GM18519 (cell line): ENCODE measurements at regions not wholly inside any gene's neighbourhood (a gene's known extent, or its start where the extent isn't known, plus 50 kb on each side); places are given as distances from the start of the nearest gene placed in this dataset.

ENCODE experiments used
- ATAC-seq: cut with Tn5 transposase; IDR thresholded peaks from one replicate; pipeline ENCODE4 v1.9.1; 2021; ENCODE audit warnings: mild to moderate bottlenecking, moderate library complexity; ENCODE audit not compliant: unreplicated experiment, low FRiP score

DNA sequence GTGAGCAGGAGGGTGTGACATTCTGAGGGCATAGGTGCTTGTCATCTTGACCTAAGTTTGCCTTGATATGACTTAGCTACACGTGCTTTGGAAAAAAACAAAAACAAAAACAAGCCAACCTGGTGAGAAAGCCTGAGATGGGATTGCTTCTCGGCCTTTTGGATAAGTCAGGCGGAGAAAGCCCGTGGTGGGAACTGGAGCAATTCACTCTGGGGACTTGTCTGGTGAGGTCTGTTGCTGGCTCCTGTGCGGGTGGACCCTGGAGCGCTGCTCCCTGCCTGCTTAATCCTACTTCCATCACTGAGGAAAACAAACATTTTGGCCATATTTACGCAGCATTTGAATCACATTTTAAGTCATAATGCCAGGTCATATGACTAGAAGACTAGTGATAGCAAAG is 100.3 kb downstream of the SNX19 start:
- no peak for ATAC-seq

DNA sequence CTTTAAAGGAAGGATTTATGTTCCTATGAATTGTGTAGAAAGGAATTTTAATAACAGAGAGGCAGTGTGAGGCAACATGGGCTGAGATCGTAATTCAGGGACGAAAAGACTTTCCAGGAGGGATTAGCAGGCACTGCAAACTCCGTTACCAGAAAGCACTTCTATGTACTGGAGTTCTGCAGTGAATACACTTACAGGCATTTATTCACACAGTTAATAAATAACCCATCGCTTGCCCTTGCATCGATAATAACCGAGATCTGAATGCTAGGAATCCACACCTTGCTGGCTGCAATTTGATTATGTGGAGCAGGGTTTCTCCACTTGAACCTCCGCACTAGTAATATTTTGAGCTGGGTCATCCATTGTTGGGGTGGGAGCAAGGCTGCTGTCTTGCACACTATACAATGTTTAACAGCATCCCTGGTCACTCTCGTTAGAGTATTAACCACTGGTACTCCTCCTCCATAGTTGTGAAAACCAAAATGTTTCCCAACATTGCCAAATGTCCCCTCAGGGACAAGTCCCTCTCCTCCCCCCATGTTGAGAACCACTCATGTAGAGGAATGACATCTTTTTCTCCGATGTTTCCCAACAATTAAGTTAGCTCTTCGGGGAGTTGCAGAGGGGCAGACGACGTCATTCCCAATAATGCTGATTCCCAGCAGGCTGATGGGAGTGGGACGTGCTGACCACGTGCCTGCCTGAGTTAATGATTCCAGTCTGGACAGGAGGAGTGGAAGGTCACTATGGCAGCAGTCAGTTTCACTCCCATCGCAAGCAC is 99.5 kb downstream of the SNX19 start:
- ATAC-seq, result no peak

DNA sequence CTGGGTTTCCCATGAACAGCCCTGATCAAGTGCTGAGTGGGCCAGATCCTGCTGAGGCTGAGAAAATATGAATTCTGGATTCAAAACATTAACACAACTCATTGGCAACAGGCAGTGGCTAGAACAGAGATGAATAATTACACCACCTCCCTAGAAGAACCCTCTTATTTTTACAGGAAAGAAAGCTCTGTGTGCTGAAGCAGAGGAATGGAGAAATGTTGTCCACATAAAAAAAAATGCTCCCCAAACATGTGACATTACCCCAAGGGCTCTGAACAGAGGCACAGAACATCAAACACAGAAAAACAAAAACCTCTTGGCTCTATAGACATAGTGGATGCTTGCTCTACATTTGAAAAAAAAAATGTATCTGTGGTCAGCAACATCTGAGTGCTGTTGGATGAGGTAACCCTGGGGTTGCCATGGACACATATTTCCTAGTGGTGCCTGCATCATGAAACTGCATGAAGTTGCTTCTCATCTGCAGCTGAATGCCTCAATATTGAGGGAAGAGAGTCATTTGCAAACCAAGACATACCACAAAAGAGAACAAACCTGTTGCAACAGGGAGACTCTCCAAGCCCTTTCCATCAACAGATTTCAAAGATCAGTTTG is 98.8 kb downstream of the SNX19 start:
- ATAC-seq, result no peak

DNA sequence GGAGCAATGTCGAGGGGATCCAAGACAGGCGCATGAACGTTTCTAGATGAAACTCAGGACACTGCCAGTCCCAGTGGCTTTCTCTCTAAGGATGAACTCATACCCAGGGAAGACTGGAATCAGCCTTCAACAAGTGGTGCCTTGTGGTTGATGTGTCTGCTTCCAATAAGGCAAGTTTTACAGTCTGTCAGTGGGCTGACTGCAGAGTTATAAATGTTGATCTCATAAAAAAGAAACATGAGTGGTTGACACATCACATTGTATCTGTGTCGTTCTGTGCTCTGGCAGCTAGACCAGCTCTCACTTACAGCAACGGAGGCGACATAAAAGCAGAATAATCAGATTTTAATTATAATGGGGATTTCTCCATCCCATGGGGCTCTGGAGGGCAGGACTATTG is 96.7 kb downstream of the SNX19 start:
- no peak for ATAC-seq
